GM12864 (cell line): ENCODE measurements at regions not wholly inside any gene's neighbourhood (a gene's known extent, or its start where the extent isn't known, plus 50 kb on each side); places are given as distances from the start of the nearest gene placed in this dataset.
"Not testable (repeated sequence)": the region's sequence is repeated elsewhere in the genome, so short reads cannot be mapped to it uniquely, and the experiment has no call there.

ENCODE experiments used
- DNase-seq: peaks from one replicate; pipeline ENCODE4 v3.0.0-alpha.2; 2011; ENCODE audit warnings: low read depth
- H3K4me3 ChIP-seq: 2 replicates; pipeline ENCODE4 v1.5.1; 2011; ENCODE audit warnings: mild to moderate bottlenecking, low read depth, low read length, control low read depth
- TF ChIP-seq, protein P1 (sequence below): IDR thresholded peaks from 2 replicates; pipeline ENCODE4 v1.5.1; 2011; ENCODE audit warnings: low read depth, mild to moderate bottlenecking, moderate library complexity, low read length, control low read depth, inconsistent platforms; ENCODE audit errors: missing control alignments

DNA sequence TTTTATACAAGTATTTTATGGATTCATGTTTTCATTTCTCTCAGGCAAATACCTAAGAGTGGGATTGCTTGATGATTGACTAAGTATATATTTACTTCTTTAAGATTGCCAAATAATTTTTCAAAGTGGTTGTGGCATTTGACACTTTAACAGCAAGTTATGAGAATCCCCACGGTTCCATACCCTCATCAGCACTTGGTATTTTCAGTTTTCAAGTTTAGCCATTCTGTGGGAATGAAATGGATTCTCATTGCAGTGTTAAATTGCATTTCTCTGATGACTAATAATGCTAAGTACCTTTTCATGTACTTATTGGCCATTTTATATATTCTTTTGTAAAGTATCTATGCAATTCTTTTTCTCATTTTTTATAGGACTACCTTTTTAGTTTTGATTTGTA is 301.5 kb upstream of the DIO3 start:
- no peak for DNase-seq
- H3K4me3 ChIP-seq: no peak overlapping the region
- TF ChIP-seq, protein P1, sequence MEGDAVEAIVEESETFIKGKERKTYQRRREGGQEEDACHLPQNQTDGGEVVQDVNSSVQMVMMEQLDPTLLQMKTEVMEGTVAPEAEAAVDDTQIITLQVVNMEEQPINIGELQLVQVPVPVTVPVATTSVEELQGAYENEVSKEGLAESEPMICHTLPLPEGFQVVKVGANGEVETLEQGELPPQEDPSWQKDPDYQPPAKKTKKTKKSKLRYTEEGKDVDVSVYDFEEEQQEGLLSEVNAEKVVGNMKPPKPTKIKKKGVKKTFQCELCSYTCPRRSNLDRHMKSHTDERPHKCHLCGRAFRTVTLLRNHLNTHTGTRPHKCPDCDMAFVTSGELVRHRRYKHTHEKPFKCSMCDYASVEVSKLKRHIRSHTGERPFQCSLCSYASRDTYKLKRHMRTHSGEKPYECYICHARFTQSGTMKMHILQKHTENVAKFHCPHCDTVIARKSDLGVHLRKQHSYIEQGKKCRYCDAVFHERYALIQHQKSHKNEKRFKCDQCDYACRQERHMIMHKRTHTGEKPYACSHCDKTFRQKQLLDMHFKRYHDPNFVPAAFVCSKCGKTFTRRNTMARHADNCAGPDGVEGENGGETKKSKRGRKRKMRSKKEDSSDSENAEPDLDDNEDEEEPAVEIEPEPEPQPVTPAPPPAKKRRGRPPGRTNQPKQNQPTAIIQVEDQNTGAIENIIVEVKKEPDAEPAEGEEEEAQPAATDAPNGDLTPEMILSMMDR: no peak

GRCh38 chr14:101266441-101266840 is 294.9 kb upstream of the DIO3 start:
- not testable (repeated sequence) for DNase-seq, H3K4me3 ChIP-seq

DNA sequence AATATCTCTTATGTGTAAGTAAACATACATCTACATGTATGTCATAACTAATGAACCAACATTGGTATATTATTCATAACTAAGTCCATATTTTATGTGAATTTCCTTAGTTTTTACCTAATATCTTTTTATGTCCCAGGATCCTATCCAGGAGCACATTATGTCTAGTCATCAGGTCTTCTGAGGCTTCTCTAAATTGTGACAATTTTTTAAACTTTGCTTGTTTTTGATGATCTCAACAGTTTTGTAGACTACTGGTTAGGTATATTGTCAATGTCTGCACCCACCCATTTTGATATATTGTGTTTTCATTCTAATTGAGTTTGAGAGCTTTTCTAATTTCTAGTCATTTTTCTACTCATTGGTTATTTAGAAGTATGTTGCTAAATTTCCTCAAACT is 288.2 kb upstream of the DIO3 start:
- no peak overlapping the region for H3K4me3 ChIP-seq
- no peak for DNase-seq
- TF ChIP-seq, protein P1: no peak

- TF ChIP-seq, protein P1: no peak
- H3K4me3 ChIP-seq: no peak overlapping the region
- DNase-seq: no peak
These were observed 284.8 kb upstream of the DIO3 start for GRCh38 chr14:101276309-101277091.

GRCh38 chr14:101282418-101282817 is 278.9 kb upstream of the DIO3 start:
- TF ChIP-seq, protein P1: no peak
- H3K4me3 ChIP-seq: no peak overlapping the region
- DNase-seq: no peak

DNA sequence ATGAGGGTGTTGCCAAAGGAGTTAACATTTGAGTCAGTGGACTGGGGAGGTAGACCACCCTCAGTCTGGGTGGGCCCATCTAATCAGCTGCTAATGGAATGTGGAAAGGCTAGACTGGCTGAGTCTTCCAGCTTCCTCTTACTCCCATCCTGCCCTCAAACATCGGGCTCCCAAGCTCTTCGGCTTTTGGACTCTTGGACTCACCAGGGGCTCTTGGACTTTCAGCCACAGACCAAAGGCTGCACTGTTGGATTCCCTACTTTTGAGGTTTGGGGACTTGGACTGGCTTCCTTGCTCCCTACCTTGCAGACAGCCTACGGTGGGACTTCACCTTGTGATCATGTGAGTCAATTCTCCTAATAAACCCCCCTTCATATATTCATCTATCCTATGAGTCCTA is 276.6 kb upstream of the DIO3 start:
- TF ChIP-seq, protein P1: no peak
- H3K4me3 ChIP-seq: no peak overlapping the region
- no peak for DNase-seq

- TF ChIP-seq, protein P1: no peak
- no peak overlapping the region for H3K4me3 ChIP-seq
- DNase-seq: no peak
These were observed 274.9 kb upstream of the DIO3 start for GRCh38 chr14:101286271-101287018.
